ENCODE measurements at regions not wholly inside any gene's neighbourhood (a gene's known extent, or its start where the extent isn't known, plus 50 kb on each side); places are given as distances from the start of the nearest gene placed in this dataset.

DNA sequence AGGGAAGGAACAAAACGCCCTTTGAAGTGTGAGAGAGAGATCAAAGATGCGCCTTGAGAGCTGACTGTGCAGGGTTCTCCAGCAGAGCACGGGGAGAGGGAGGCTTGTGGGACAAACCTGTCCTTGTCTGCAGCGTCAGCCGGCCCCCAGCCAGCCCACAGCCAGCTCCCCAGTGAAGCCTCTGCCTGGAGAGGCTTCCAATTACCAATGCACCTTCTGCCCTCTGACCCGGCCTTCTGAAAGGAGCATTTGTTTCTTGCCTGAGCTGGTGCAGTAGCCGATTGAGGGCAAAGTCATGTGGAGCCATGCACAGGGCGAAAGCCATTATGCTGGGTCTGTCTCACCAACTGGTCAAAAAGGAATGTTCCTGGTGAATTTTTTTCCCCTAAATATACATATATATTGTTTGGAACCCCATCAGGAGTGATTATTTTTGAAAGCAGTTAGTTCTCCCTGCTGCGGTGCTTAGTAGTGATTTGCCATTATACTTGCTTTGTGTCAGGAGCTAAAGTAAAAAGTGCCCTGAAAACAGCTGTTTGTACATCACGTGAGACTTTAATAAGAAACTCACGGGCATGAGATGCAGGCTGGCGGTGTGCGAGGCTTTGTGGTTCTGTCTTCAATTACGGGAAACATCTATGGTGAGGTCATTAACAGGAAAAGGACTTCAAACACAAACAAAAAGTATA lies 268.6 kb downstream of the KLF6 start:
- no peak for DNase-seq (ENCODE audit: low read depth)

DNA sequence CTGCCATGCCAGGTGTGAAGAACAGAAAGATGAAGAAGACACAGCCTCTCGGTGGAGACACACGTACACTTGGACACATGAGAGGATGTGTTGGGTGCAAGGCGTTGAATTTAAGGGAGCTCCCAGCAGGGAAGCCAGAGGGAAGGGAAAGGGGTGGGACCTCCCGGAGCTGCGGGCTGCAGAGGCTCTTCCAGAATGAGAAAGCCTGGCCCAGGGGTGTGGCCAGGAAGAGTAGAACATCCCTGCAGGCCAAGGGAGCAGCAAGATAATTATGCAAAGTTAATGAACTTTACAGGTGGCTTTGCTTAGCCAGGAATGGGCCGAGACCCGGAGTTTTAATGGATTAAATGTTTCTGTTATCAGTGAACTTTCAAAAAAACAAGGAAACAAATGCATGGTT lies 270.3 kb downstream of the KLF6 start:
- DNase-seq (ENCODE audit: low read depth): no peak

DNA sequence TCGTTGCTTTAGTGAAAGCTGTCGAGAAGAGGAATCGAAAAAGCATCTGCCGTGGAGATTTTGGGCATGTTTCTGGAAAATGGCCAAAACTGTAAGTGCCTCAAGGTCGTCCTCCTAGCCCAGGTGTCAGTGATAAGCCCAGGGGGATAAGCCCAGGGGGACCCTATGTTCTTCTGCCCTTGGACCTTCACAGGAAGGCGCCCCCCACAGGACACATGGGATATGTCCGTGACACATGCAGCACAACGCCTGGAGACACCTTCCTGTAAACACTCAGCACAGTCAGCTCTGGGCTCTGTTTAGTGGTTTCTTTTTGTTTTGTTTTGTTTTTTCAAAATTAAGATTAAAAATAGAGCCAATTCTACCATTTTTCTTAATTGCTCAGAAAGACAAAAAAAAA lies 272.7 kb downstream of the KLF6 start:
- no peak for DNase-seq (ENCODE audit: low read depth)

GRCh38 chr10:3511483-3511882 lies 273.5 kb downstream of the KLF6 start:
- no peak for DNase-seq (ENCODE audit: low read depth)

DNA sequence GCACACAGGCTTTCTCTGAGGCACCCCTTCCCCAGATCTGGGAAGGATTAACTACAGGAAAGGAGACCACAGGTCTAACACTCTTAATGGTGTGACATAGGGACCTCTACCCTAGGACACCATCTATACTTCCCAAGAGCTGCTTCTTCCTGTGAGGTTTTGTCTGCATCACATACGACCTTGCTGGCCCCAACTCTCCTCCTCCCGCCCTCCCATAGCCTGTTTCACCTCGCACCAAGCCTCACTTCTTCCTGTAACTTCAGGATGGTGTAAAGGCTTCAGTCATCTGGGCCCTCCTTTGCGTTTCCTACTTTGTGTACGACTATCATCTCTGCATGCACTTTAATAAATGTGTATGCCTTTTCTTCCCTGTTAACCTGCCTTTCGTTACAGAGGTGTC lies 274.3 kb downstream of the KLF6 start:
- DNase-seq (ENCODE audit: low read depth): no peak

GRCh38 chr10:3509355-3509754 lies 275.7 kb downstream of the KLF6 start:
- DNase-seq (ENCODE audit: low read depth): no peak

GRCh38 chr10:3503299-3503698 lies 281.7 kb downstream of the KLF6 start:
- no peak for DNase-seq (ENCODE audit: low read depth)

DNA sequence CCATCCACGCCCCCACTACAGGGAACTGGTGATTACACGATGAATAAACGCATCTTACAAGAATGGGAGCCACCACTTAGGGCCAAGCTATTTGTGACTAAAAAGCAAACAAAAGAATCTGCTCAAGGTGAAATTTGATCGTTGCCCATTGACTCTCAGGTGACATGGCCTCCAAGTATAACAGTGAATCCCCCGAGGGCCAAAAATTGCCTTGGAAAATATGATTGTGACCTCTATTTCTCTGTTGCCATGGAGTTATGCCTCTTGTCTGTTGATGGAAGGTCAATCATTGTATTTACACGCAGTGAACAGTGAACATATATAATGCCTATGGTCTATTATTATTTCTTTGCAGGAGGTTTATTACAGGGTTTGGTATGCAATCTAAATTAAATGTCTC lies 282.3 kb downstream of the KLF6 start:
- no peak for DNase-seq (ENCODE audit: low read depth)

GRCh38 chr10:3500408-3500856 lies 284.6 kb downstream of the KLF6 start:
- DNase-seq (ENCODE audit: low read depth): no peak

DNA sequence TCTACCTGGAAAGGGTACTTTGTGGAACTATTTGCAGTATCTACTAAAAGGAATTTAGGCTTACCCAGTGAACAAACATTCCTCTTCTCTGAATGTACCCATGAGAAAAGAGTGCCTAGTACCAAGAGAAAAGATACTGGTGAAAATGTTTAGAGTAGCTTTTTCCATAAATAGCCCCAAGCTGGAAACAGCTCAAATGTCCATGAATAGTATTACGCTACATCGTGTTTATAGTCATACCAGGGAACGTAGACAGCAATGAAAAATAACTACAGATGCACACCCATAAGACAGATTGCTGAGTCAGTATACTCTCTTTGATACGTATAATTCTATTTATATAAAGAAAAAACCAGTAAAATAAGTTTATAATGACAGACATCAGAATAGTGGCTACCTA lies 285.9 kb downstream of the KLF6 start:
- no peak for DNase-seq (ENCODE audit: low read depth)

- no peak for DNase-seq (ENCODE audit: low read depth)
Observed at GRCh38 chr10:3497581-3497980, 287.4 kb downstream of the KLF6 start.

- DNase-seq (ENCODE audit: low read depth): no peak
Observed at GRCh38 chr10:3496138-3496537, 288.9 kb downstream of the KLF6 start.

DNA sequence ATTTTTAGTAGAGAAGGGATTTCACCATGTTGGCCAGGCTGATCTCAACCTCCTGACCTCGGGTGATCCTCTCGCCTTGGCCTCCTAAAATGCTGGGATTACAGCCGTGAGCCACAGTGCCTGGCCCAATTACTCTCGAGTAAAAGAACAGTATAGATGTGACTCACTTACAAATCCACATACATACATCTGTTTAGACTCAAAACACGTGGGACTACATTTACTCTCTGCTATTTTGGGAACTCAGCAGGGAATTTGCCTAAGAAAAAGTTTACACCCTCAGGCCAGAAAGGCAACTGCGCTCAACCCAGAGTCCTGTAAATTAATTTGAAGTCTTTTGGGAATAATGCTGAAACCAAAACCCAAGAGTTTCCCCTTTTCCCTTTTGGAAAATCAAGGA lies 289.7 kb downstream of the KLF6 start:
- no peak for DNase-seq (ENCODE audit: low read depth)

GRCh38 chr10:3494838-3495230 lies 290.2 kb downstream of the KLF6 start:
- no peak for DNase-seq (ENCODE audit: low read depth)

DNA sequence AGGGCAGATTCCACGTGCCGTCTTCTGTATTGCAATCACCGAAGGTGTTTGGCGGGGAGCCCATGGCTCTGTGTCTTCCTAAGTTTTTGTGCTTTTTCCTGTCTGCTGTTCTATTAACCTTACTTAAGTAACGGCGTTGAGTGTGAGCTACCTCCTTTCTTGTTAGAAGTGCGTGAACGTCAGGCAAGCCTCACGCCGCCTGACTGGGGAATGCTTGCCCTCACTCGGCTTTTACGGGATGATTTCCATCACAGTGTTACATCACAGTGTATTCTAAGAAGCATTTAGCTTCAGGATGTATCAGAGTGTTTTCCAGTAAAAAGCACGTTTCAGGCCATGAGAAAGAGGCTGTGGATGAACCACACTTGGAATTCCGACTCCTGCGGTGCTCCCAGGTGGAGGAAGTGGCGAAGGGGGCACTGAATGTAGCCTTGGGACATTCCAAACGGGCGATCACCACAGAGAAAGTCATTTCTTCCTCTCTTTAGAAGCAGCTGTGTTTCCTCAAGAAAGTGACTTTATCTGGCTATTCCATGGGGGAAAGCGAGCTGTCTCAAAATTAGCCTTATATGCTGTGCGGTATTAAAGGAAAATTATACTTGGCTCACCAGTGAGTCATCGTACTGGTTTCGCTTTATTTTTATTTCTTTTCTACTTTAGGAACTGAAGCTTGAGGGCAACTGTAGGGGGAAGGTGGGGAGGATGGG lies 290.7 kb downstream of the KLF6 start:
- no peak for DNase-seq (ENCODE audit: low read depth)

DNA sequence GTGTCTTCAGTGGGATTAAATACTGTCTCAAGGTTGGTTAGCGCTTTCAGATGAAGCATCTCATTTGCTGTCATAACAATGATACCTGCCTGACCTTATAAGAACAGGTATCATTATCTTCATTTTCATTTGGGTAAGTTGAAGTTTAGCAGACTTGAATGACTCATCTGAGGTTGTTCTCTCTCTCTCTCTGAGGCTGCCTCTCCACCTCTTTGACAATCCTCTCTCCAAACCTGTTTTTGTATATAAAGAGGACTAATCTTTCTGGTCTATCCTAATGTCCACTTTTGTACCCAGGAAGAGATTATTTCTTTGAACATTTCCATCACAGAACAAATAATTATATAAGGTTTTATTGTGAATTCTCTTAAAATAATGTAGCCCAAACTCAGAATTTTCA lies 291.4 kb downstream of the KLF6 start:
- DNase-seq (ENCODE audit: low read depth): no peak

- no peak for DNase-seq (ENCODE audit: low read depth)
Observed at GRCh38 chr10:3491571-3491970, 293.4 kb downstream of the KLF6 start.

DNA sequence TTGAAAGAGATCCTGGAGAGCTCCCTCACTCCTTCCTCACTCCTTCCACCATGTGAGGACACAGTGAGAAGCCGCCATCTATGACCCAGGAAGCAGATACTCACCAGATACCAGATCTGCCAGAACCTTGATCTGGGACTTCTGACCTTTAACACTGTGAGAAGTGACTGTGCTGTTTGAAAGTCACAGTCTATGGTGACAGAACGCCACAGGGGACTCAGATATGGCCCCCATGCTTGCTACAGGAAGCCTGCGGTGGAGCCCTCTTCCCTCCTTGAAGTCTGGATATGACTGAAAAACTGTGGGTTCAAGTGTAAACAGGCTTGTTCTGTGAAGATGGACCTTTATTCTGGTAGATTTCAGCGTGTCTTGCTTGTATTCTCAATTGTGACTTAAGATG lies 297.8 kb downstream of the KLF6 start:
- no peak for DNase-seq (ENCODE audit: low read depth)

DNA sequence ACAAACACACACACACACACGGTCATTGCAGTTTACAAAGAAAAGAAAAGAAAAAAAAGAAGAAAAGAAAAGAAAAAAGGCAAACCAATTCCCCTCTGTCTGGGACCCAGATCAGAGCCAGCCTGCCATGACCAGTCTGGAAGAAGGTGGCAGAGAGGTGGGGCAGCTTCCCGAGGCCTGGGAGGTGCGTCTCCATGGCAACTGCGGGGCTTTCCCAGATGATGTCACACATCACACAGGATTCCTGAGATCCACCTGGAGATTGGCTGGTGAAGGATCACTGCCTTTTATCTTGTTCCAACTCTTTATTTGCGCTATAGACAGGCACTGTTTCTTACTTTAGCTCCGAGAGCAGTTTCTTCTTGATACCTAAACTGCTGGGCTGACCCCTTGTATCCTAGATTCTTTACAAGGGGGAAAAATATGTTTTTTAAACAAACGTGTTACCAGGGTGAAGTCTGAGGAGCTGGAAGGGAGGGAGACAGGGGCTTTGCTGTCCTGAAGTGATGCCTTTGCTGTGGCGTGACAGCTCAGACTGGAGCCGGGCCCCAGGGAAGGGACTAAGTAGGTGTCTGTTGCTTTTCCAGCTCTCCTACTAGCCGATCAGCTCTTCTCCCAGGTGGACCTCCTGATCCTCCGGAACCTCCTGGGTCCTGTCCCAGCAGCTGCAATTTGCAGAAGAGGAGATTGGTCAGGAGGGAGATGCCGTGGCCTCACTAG lies 298.5 kb downstream of the KLF6 start:
- DNase-seq (ENCODE audit: low read depth): no peak

DNA sequence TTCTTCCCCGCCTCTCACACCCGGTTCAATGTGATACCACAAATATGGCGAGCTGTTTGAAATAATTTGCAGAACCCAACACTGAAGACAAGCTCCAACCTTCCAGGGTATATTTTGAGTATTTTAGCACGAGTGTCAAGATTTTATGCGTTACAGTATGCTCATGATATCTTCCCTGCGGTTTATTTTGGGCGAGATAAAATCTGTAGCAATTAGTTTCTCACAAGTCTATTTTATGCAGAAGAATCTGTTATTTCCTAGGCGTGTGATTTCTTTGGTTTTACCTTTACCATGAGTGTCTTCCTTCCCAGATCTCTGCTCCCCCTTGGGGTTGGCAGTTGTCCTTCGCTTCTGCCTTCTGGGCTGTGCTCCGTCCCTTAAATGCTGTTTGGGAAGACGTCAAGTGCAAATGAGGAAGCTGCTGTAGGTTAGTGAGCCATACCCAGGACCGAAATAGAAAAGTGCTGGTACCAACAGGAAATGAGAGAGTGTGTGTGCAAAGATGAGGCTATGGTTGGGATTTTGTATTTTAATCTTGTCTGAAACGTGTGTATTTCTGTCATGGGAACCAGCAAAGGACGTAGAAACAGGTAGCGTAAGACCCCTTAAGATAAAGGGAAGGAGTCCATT lies 299.8 kb downstream of the KLF6 start:
- no peak for DNase-seq (ENCODE audit: low read depth)

DNA sequence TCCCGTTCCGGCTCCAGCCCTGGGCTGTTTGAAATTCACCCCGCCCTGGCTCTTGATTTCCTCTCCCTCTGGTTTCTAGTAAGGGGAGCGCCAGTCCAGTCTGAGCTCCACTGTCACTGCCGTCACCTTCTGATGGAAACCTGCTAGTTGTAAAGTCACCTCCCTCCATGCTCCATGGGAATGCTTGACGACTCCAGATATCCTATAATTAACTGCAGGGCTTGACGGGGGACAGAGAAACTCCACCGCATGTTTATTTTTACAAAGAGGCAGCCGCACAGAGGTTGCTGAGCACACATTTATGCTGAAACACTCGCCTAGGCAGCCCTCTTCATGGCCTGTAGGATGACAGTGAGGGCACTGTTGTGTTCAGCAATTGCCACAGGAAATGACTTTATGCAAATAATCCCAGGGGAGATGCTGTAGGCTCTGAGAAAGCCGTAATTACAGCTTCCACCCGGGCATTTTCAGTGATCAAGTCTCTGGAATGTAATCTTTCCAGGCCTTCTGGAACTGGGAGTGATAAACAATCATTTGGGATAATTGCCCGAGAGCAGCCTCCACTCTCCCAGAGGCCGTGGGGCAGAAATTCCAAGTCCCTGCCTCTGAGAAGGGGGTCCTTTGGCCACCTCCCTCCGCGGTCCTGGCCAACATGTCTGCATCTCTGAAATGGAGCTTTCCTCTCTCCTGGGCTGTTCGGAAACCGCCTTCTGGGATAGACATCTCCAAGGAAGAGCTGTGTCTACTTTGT lies 300.5 kb downstream of the KLF6 start:
- no peak for DNase-seq (ENCODE audit: low read depth)

Measured in activated T-helper 1 cell treated with Interleukin-2 at 50 U/mL for 16 hours (primary cell).